Keratinocyte (primary cell): ENCODE measurements at regions not wholly inside any gene's neighbourhood (a gene's known extent, or its start where the extent isn't known, plus 50 kb on each side); places are given as distances from the start of the nearest gene placed in this dataset.

Experiments
- DNase-seq: peaks from one replicate; pipeline ENCODE4 v3.0.0-alpha.2; 2011; ENCODE audit warnings: low read depth, missing footprints, low spot score
- FAIRE-seq: peaks from 2 replicates; lab custom pipeline; 2011; peaks lifted over from hg19 to GRCh38; lab: Jason Lieb, UNC
- H2AFZ ChIP-seq: 2 replicates; pipeline ENCODE4 v1.6.0; 2012; ENCODE audit warnings: low read length, control low read depth, inconsistent platforms; ENCODE audit not compliant: control insufficient read depth
- H3K27ac ChIP-seq: 2 replicates; pipeline ENCODE4 v1.5.1; 2011; ENCODE audit warnings: low read length; ENCODE audit not compliant: control insufficient read depth, insufficient read depth
- H3K27me3 ChIP-seq: 3 replicates; pipeline ENCODE4 v1.6.0; 2011; ENCODE audit warnings: low read length; ENCODE audit not compliant: control insufficient read depth, insufficient read depth; ENCODE audit errors: extremely low read depth
- H3K36me3 ChIP-seq, 2 experiments: 2 replicates in 1 of 2; 3 replicates in 1 of 2; pipeline ENCODE4 v1.5.1; 2011; ENCODE audit warnings: low read length in 2 of 2, mild to moderate bottlenecking in 1 of 2; ENCODE audit not compliant: control insufficient read depth in 2 of 2, insufficient read depth in 2 of 2; ENCODE audit errors: extremely low read depth in 1 of 2
- H3K4me1 ChIP-seq: 3 replicates; pipeline ENCODE4 v1.5.1; 2011; ENCODE audit warnings: low read length; ENCODE audit not compliant: control insufficient read depth, insufficient read depth; ENCODE audit errors: extremely low read depth
- H3K4me2 ChIP-seq: 3 replicates; pipeline ENCODE4 v1.6.0; 2011; ENCODE audit warnings: low read depth, low read length; ENCODE audit not compliant: control insufficient read depth, insufficient read depth; ENCODE audit errors: extremely low read depth
- H3K4me3 ChIP-seq, 3 experiments: fragments of 200-600 bp in 1 of 3; sonication (generic) in 1 of 3; 2 replicates in 2 of 3; 3 replicates in 1 of 3; pipeline ENCODE4 v1.5.1; 2011 to 2016; ENCODE audit warnings: low read length in 3 of 3, mild to moderate bottlenecking in 3 of 3, control low read depth in 2 of 3, inconsistent platforms in 1 of 3, low read depth in 1 of 3, mixed read lengths in 1 of 3, mixed run types in 1 of 3, moderate library complexity in 1 of 3; ENCODE audit not compliant: control insufficient read depth in 2 of 3, insufficient read depth in 2 of 3; ENCODE audit errors: extremely low read depth in 1 of 3
- H3K79me2 ChIP-seq: 2 replicates; pipeline ENCODE4 v1.6.0; 2012; ENCODE audit warnings: low read length; ENCODE audit not compliant: control insufficient read depth, insufficient read depth
- H3K9ac ChIP-seq: 3 replicates; pipeline ENCODE4 v1.6.0; 2011; ENCODE audit warnings: low read length; ENCODE audit not compliant: control insufficient read depth, insufficient read depth; ENCODE audit errors: extremely low read depth
- H3K9me1 ChIP-seq: 3 replicates; pipeline ENCODE4 v1.6.0; 2011; ENCODE audit warnings: low read length; ENCODE audit not compliant: control insufficient read depth, insufficient read depth; ENCODE audit errors: extremely low read depth
- H3K9me3 ChIP-seq: 2 replicates; pipeline ENCODE4 v1.5.1; 2012; ENCODE audit warnings: low read depth, low read length; ENCODE audit not compliant: control insufficient read depth
- H4K20me1 ChIP-seq: 3 replicates; pipeline ENCODE4 v1.6.0; 2011; ENCODE audit warnings: low read length; ENCODE audit not compliant: control insufficient read depth, insufficient read depth; ENCODE audit errors: extremely low read depth
- EZH2 ChIP-seq: IDR thresholded peaks from one replicate; pipeline ENCODE4 v1.6.1; 2012; ENCODE audit warnings: inconsistent platforms, mild to moderate bottlenecking, low read length, moderate library complexity
- dilution Hi-C: fragments of 300-500 bp; cut with MboI; formaldehyde crosslinking; loops from one replicate; pipeline ENCODE4 v1.7.0; 2020; ENCODE audit warnings: low sequenced_read_pairs; ENCODE audit not compliant: extremely low pct_ligation_motif_present
- TF ChIP-seq, protein P1 (sequence below), 3 experiments: IDR thresholded peaks in 1 of 3; conservative IDR thresholded peaks in 1 of 3; optimal IDR thresholded peaks in 1 of 3; 2 replicates in 2 of 3; 3 replicates in 1 of 3; pipeline versions ENCODE3 to v1.5.1; 2011; ENCODE audit warnings: low read length in 3 of 3, mild to moderate bottlenecking in 3 of 3, moderate library complexity in 2 of 3, control low read depth in 1 of 3, inconsistent platforms in 1 of 3; ENCODE audit not compliant: insufficient read depth in 2 of 3; ENCODE audit errors: extremely low read depth in 1 of 3

DNA sequence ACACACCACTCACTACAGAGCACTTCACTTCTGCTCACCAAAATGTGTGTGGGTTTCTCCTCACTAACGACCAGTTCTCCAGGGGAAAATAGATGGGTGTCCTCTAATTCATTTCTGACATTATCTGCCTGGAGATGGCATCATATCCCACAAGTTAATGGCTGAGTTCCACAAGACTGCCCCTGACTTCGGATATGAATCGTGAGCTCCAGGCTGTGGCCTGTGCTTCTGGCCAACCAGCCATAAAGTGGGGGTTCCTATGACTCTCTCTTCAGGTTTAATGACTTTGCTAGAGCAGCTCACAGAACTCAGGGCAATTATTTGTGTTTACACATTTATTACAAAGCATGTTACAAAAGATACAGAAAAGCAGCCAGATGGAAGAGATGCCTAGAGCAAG is 113.0 kb upstream of the SYT13 start:
- no peak for TF ChIP-seq EZH2
- Histone ChIP-seq H3K4me1 (no peaks in the 10 kb centered on the region), H3K4me3 (no peak overlapping the region), H2AFZ (no peak overlapping the region), H3K9me1 (no peaks in the 10 kb centered on the region), H4K20me1 (no peaks in the 10 kb centered on the region), H3K9me3 (no peaks in the 10 kb centered on the region), H3K9ac (no peak overlapping the region), H3K36me3 (no peaks in the 10 kb centered on the region), H3K27me3 (no peaks in the 10 kb centered on the region), H3K4me2 (no peak overlapping the region), H3K79me2 (no peaks in the 10 kb centered on the region), H3K27ac (no peak overlapping the region)
- FAIRE-seq: no peak
- DNase-seq: no peak
- dilution Hi-C loops: no loop called here

DNA sequence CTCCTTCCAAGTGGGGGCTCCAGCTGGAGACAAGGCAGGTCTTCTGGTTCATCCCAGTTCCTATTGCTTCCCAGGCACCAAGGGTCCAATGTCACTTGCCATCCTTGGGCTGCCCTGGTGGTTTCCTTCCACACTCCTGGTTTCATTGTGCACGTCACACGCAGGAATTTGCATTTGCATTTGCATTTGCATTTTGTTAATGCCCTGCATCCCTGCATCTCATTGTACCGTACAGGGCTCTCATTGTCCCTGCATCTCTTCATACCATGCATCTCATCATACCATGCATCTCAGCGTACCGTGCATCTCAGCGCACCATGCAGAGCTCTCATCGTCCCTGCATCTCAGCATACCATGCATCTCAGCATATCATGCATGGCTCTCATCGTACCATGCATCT is 112.2 kb upstream of the SYT13 start:
- Histone ChIP-seq H3K79me2 (no peaks in the 10 kb centered on the region), H3K27me3 (no peaks in the 10 kb centered on the region), H3K4me2 (no peak overlapping the region), H3K9me1 (no peaks in the 10 kb centered on the region), H3K4me3 (no peak overlapping the region), H2AFZ (no peak overlapping the region), H3K9me3 (no peaks in the 10 kb centered on the region), H3K9ac (no peak overlapping the region), H4K20me1 (no peaks in the 10 kb centered on the region), H3K4me1 (no peaks in the 10 kb centered on the region), H3K36me3 (no peaks in the 10 kb centered on the region), H3K27ac (no peak overlapping the region)
- TF ChIP-seq, protein P1, sequence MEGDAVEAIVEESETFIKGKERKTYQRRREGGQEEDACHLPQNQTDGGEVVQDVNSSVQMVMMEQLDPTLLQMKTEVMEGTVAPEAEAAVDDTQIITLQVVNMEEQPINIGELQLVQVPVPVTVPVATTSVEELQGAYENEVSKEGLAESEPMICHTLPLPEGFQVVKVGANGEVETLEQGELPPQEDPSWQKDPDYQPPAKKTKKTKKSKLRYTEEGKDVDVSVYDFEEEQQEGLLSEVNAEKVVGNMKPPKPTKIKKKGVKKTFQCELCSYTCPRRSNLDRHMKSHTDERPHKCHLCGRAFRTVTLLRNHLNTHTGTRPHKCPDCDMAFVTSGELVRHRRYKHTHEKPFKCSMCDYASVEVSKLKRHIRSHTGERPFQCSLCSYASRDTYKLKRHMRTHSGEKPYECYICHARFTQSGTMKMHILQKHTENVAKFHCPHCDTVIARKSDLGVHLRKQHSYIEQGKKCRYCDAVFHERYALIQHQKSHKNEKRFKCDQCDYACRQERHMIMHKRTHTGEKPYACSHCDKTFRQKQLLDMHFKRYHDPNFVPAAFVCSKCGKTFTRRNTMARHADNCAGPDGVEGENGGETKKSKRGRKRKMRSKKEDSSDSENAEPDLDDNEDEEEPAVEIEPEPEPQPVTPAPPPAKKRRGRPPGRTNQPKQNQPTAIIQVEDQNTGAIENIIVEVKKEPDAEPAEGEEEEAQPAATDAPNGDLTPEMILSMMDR (optimal IDR thresholded peaks at IDR 0.05 in 1 of 3, IDR thresholded peaks at IDR 0.05 in 1 of 3, conservative IDR thresholded peaks at IDR 0.05 in 1 of 3; ENCODE audit: extremely low read depth in 1 of 3, insufficient read depth in 2 of 3, low read length in 3 of 3): no peak
- no peak for TF ChIP-seq EZH2
- FAIRE-seq: no peak
- DNase-seq: no peak
- dilution Hi-C loops: no loop called here

DNA sequence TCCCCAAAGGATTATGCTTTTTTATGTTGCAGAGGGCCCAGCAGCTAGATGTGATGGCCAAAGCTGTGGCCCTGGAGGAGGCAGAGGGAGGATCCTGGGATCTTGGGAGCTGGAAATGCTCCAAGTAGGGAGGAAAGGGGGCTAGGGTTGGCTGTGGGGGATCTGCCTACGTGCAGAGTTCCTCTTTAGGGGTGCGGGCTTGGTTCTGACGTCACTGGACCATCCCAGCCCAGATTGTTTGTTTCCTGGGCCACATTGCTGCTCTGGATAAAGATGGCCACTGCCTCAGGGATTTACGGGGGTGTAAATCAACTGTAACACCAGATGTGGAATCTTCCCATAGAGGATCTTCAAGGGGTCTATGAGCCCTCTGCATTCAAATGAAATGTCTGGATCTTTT is 110.3 kb upstream of the SYT13 start:
- TF ChIP-seq EZH2: no peak
- TF ChIP-seq, protein P1 (optimal IDR thresholded peaks at IDR 0.05 in 1 of 3, IDR thresholded peaks at IDR 0.05 in 1 of 3, conservative IDR thresholded peaks at IDR 0.05 in 1 of 3; ENCODE audit: extremely low read depth in 1 of 3, insufficient read depth in 2 of 3, low read length in 3 of 3): no peak
- Histone ChIP-seq H2AFZ (no peak overlapping the region), H3K4me2 (no peak overlapping the region), H3K4me1 (no peaks in the 10 kb centered on the region), H3K9me3 (no peaks in the 10 kb centered on the region), H3K9me1 (no peaks in the 10 kb centered on the region), H4K20me1 (no peaks in the 10 kb centered on the region), H3K79me2 (no peaks in the 10 kb centered on the region), H3K36me3 (no peaks in the 10 kb centered on the region), H3K27me3 (peaks cover 2% of the 10 kb centered on the region), H3K27ac (no peak overlapping the region), H3K9ac (no peak overlapping the region), H3K4me3 (no peak overlapping the region)
- FAIRE-seq (no peak), DNase-seq (no peak)
- dilution Hi-C loops: no loop called here
